ENCODE measurements at regions not wholly inside any gene's neighbourhood (a gene's known extent, or its start where the extent isn't known, plus 50 kb on each side); places are given as distances from the start of the nearest gene placed in this dataset.

DNA sequence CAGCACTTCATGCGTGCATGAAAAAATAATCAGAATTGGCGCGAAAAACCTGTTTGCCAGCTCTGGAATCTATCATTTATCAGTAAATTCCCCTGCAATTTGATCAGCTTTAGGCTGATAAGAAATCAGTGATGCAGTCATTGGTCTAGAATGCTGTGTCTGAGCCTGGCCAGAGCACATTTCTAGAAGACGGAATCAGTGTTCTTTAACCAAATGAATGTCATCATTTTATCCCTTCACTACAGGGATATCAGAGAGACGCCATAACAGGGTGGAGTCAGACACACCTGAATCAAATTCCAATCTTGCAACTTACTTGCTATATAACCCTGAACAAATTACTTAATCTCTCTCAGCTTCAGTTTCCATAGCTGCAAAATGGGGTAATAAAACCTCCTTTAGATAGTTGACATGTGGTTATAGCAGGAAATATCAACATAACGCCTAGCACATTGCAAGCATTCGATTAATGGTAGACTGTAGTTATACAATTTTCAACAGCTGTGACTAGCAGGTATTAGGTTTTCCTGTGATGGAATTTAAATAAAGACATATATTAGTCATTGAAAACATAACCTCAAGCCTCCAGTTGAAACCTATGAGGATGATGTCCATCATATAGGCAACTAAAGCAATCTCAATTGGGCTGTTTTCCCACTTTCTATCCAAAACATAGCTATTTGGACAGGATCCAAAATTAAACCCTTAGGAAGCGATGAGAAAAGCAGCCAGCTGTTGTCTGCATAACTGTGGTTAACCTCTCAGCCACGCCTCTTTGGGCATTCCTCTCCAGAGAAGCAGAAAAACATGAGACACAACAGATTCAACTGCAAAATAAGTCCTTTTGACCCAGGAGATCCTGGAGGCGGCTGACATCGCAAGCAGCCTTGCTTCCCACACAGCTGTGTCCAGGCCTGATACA lies 51.6 kb upstream of the UBL3 start:
- DNase-seq (ENCODE audit: low read depth in 1 of 2, low spot score in 2 of 2), result no peak
- no peak overlapping the region for H3K4me3 ChIP-seq (ENCODE audit: extremely low read depth in 1 of 4, insufficient read depth in 2 of 4, low read depth in 3 of 4, low read length in 4 of 4)
- no peak for FAIRE-seq
- H3K27ac ChIP-seq (ENCODE audit: low read depth, low read length), result no peak overlapping the region
- no peaks in the 10 kb centered on the region for H3K79me1 ChIP-seq (ENCODE audit: low read depth, low read length)
- H3K56ac ChIP-seq (replicated peaks; ENCODE audit: insufficient read length, low read depth, low read length), result no peak overlapping the region
- H3K23me2 ChIP-seq (ENCODE audit: low read depth, low read length), result no peaks in the 10 kb centered on the region
- no peak overlapping the region for H2BK15ac ChIP-seq (ENCODE audit: low read length)
- TF ChIP-seq PHF8 (conservative IDR thresholded peaks at IDR 0.05; ENCODE audit: low read depth, low read length) (no peak), BCL11A (IDR thresholded peaks at IDR 0.05; ENCODE audit: low read depth in 2 of 2, low read length in 2 of 2) (no peak), NANOG (IDR thresholded peaks at IDR 0.05; ENCODE audit: insufficient read depth, low read depth, low read length, poor library complexity, severe bottlenecking) (no peak), TCF12 (IDR thresholded peaks at IDR 0.05; ENCODE audit: low read depth, low read length) (no peak), SP1 (IDR thresholded peaks at IDR 0.05; ENCODE audit: low read depth, low read length) (no peak), SP2 (IDR thresholded peaks at IDR 0.05; ENCODE audit: low read length) (no peak), RAD21 (IDR thresholded peaks at IDR 0.05 in 1 of 2, conservative IDR thresholded peaks at IDR 0.05 in 1 of 2; ENCODE audit: low read depth in 2 of 2, low read length in 2 of 2) (no peak), CHD1 (IDR thresholded peaks at IDR 0.05; ENCODE audit: low read depth, low read length) (no peak)
- H3K14ac ChIP-seq (ENCODE audit: insufficient read length), result no peak overlapping the region
- H4K8ac ChIP-seq (ENCODE audit: extremely low read depth, insufficient read depth, low read length), result no peak overlapping the region
- H3K9me3 ChIP-seq (ENCODE audit: insufficient read depth in 2 of 2, low read depth in 1 of 2, low read length in 1 of 2), result no peaks in the 10 kb centered on the region
- POLR2A ChIA-PET (ENCODE audit: partially characterized antibody), result no interaction called here
- H3K79me2 ChIP-seq (ENCODE audit: control insufficient read depth in 1 of 2, insufficient read depth in 2 of 2, low read length in 2 of 2), result no peaks in the 10 kb centered on the region
- no peak overlapping the region for H3K4me2 ChIP-seq (ENCODE audit: insufficient read depth in 1 of 2, low read depth in 2 of 2, low read length in 2 of 2)
- H2AK5ac ChIP-seq (ENCODE audit: low read depth, low read length), result no peak overlapping the region
- no peak overlapping the region for H3K23ac ChIP-seq (ENCODE audit: insufficient read length)
- H4K20me1 ChIP-seq (replicated peaks in 1 of 2; ENCODE audit: control insufficient read depth in 1 of 2, insufficient read depth in 2 of 2, low read length in 2 of 2), result no peaks in the 10 kb centered on the region
- WGBS, 2 experiments (ENCODE audit: extremely low coverage in 1 of 2, insufficient coverage in 1 of 2, insufficient read length in 1 of 2, insufficient replicate concordance in 2 of 2, low coverage in 1 of 2, low lambda C conversion rate in 2 of 2, missing lambda C conversion rate in 1 of 2), result 91% methylated on average over 11 of the region's 11 CpGs; no CpG with 5 or more reads in 1 of the 2 experiments
- no peak overlapping the region for H2BK20ac ChIP-seq (ENCODE audit: low read length)
- no peak overlapping the region for H3K9ac ChIP-seq (replicated peaks in 1 of 4; ENCODE audit: extremely low read depth in 1 of 4, low read depth in 3 of 4, low read length in 3 of 4)
- H2AFZ ChIP-seq (ENCODE audit: low read length), result 0 out of 2 replicates have a peak overlapping the region, but pooled peaks have one; percentile 23
- no peak overlapping the region for H2BK12ac ChIP-seq (ENCODE audit: low read depth, low read length)
- peaks cover 0 to 4% (median 1%) of the 10 kb centered on the region in 4 experiments; a peak in 2 of 7 replicates for H3K4me1 ChIP-seq (replicated peaks in 1 of 4; ENCODE audit: control insufficient read depth in 3 of 4, insufficient read depth in 4 of 4, low read length in 3 of 4)
- H4K91ac ChIP-seq (replicated peaks; ENCODE audit: insufficient read length, low read length), result no peak overlapping the region
- no peak overlapping the region for H4K5ac ChIP-seq (ENCODE audit: insufficient read length, low read depth, low read length)
- no peak overlapping the region for H3K18ac ChIP-seq (ENCODE audit: extremely low read depth, low read length)
- CTCF ChIA-PET (ENCODE audit: partially characterized antibody), result interaction anchor here (1.2 to 1.6 kb wide), 4 partner anchors 16 to 213 kb away, joined by 3 to 6 read pairs (median 3); no protein-coding TSS in a partner anchor
- H3K36me3 ChIP-seq (ENCODE audit: control insufficient read depth in 2 of 4, insufficient read depth in 4 of 4, low read length in 3 of 4), result no peaks in the 10 kb centered on the region
- H3K4ac ChIP-seq (replicated peaks; ENCODE audit: insufficient read length, low read depth, low read length), result no peak overlapping the region
- H2BK120ac ChIP-seq (replicated peaks; ENCODE audit: low read depth, low read length), result no peak overlapping the region
- no peaks in the 10 kb centered on the region for H3K27me3 ChIP-seq (replicated peaks in 1 of 4; ENCODE audit: control insufficient read depth in 3 of 4, extremely low read depth in 1 of 4, insufficient read depth in 3 of 4, low read length in 3 of 4)
- no peak overlapping the region for H2BK5ac ChIP-seq (ENCODE audit: low read depth, low read length)
